ENCODE measurements at regions not wholly inside any gene's neighbourhood (a gene's known extent, or its start where the extent isn't known, plus 50 kb on each side); places are given as distances from the start of the nearest gene placed in this dataset.

DNA sequence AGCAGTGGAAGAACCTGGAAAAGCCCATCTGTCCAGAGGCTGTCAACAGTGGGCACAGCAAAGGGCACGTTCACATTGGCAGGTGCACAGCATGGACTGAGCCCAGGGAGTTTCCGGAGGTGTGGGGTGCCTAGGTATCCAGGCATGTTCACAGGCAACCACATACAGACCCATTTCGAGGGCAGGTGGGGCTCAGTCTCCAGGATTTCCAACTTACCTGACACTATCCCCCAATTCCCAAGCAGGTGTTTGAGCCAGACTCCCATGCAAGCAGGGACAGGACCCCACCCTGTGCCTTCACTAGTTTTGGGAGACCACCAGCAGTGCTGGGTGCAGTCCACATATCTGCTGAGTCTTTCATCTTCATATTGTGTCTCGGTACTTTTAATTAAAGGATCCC lies 65.0 kb upstream of the IRF2BP2 start:
- TF ChIP-seq, protein P1, sequence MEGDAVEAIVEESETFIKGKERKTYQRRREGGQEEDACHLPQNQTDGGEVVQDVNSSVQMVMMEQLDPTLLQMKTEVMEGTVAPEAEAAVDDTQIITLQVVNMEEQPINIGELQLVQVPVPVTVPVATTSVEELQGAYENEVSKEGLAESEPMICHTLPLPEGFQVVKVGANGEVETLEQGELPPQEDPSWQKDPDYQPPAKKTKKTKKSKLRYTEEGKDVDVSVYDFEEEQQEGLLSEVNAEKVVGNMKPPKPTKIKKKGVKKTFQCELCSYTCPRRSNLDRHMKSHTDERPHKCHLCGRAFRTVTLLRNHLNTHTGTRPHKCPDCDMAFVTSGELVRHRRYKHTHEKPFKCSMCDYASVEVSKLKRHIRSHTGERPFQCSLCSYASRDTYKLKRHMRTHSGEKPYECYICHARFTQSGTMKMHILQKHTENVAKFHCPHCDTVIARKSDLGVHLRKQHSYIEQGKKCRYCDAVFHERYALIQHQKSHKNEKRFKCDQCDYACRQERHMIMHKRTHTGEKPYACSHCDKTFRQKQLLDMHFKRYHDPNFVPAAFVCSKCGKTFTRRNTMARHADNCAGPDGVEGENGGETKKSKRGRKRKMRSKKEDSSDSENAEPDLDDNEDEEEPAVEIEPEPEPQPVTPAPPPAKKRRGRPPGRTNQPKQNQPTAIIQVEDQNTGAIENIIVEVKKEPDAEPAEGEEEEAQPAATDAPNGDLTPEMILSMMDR (IDR thresholded peaks at IDR 0.05; ENCODE audit: insufficient read depth, low read length) = no peak
- TF ChIP-seq POLR2AphosphoS5 (IDR thresholded peaks at IDR 0.05; ENCODE audit: low read depth) = no peak
- TF ChIP-seq, protein P2, sequence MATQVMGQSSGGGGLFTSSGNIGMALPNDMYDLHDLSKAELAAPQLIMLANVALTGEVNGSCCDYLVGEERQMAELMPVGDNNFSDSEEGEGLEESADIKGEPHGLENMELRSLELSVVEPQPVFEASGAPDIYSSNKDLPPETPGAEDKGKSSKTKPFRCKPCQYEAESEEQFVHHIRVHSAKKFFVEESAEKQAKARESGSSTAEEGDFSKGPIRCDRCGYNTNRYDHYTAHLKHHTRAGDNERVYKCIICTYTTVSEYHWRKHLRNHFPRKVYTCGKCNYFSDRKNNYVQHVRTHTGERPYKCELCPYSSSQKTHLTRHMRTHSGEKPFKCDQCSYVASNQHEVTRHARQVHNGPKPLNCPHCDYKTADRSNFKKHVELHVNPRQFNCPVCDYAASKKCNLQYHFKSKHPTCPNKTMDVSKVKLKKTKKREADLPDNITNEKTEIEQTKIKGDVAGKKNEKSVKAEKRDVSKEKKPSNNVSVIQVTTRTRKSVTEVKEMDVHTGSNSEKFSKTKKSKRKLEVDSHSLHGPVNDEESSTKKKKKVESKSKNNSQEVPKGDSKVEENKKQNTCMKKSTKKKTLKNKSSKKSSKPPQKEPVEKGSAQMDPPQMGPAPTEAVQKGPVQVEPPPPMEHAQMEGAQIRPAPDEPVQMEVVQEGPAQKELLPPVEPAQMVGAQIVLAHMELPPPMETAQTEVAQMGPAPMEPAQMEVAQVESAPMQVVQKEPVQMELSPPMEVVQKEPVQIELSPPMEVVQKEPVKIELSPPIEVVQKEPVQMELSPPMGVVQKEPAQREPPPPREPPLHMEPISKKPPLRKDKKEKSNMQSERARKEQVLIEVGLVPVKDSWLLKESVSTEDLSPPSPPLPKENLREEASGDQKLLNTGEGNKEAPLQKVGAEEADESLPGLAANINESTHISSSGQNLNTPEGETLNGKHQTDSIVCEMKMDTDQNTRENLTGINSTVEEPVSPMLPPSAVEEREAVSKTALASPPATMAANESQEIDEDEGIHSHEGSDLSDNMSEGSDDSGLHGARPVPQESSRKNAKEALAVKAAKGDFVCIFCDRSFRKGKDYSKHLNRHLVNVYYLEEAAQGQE (IDR thresholded peaks at IDR 0.05; ENCODE audit: insufficient replicate concordance, low read depth) = no peak
- no peak for TF ChIP-seq GABPA (IDR thresholded peaks at IDR 0.05; ENCODE audit: low read depth)
- no peak for TF ChIP-seq SPI1 (IDR thresholded peaks at IDR 0.05; ENCODE audit: borderline replicate concordance, low read depth)

Data from HL-60 (cell line).